BJ (cell line): ENCODE measurements at regions not wholly inside any gene's neighbourhood (a gene's known extent, or its start where the extent isn't known, plus 50 kb on each side); places are given as distances from the start of the nearest gene placed in this dataset.

Source experiments
- CTCF ChIA-PET: fragments of 350-600 bp; formaldehyde crosslinking; extraction: SDS; loops from one replicate; lab custom pipeline; 2021; ENCODE audit warnings: antibody characterized with exemption, inconsistent platforms; lab: Yijun Ruan, JAX
- POLR2A ChIA-PET: fragments of 300-600 bp; sonication (Branson Sonifier 250); formaldehyde crosslinking; extraction: SDS; loops from one replicate; lab custom pipeline; 2021; ENCODE audit warnings: antibody characterized with exemption; lab: Charles Lee
- DNase-seq: peaks from one replicate; pipeline ENCODE4 v3.0.0-alpha.2; 2011; ENCODE audit warnings: low read depth
- H3K27me3 ChIP-seq: 2 replicates; pipeline ENCODE4 v1.6.0; 2011; ENCODE audit warnings: low read length; ENCODE audit not compliant: control insufficient read depth, insufficient read depth
- H3K36me3 ChIP-seq: 2 replicates; pipeline ENCODE4 v1.5.1; 2011; ENCODE audit warnings: low read length; ENCODE audit not compliant: control insufficient read depth, insufficient read depth
- H3K4me3 ChIP-seq: 2 replicates; pipeline ENCODE4 v1.5.1; 2011; ENCODE audit warnings: low read depth, mild to moderate bottlenecking, control low read depth, low read length
- CTCF ChIP-seq: IDR thresholded peaks from 2 replicates; pipeline ENCODE4 v1.5.1; 2011; ENCODE audit warnings: low read depth, mild to moderate bottlenecking, control low read depth, inconsistent platforms, low read length, moderate library complexity; ENCODE audit not compliant: insufficient read depth

- Histone ChIP-seq H3K4me3 (no peak overlapping the region), H3K27me3 (no peaks in the 10 kb centered on the region), H3K36me3 (no peaks in the 10 kb centered on the region)
- ChIA-PET CTCF (no interaction called here), POLR2A (no interaction called here)
- no peak for TF ChIP-seq CTCF
- DNase-seq: no peak
These were observed 188.5 kb upstream of the CDH2 start for GRCh38 chr18:28365411-28365831.

- POLR2A ChIA-PET: no interaction called here
- TF ChIP-seq CTCF: no peak
- DNase-seq: no peak
- CTCF ChIA-PET: no interaction called here
- Histone ChIP-seq H3K27me3 (no peaks in the 10 kb centered on the region), H3K36me3 (no peaks in the 10 kb centered on the region), H3K4me3 (no peak overlapping the region)
These were observed 186.2 kb upstream of the CDH2 start for GRCh38 chr18:28363124-28363523.

- Histone ChIP-seq H3K36me3 (no peaks in the 10 kb centered on the region), H3K27me3 (no peaks in the 10 kb centered on the region), H3K4me3 (no peak overlapping the region)
- CTCF ChIA-PET: no interaction called here
- POLR2A ChIA-PET: no interaction called here
- no peak for TF ChIP-seq CTCF
- DNase-seq: no peak
These were observed 182.2 kb upstream of the CDH2 start for GRCh38 chr18:28359176-28359575.

GRCh38 chr18:28357766-28358401 is 181.0 kb upstream of the CDH2 start:
- Histone ChIP-seq H3K36me3 (no peaks in the 10 kb centered on the region), H3K4me3 (no peak overlapping the region), H3K27me3 (no peaks in the 10 kb centered on the region)
- TF ChIP-seq CTCF: 0 out of 2 replicates have a peak, but pooled peaks have one; percentile 13
- POLR2A ChIA-PET: no interaction called here
- CTCF ChIA-PET: no interaction called here
- DNase-seq: no peak

- no peak for TF ChIP-seq CTCF
- H3K36me3 ChIP-seq: no peaks in the 10 kb centered on the region
- no peak for DNase-seq
- no peaks in the 10 kb centered on the region for H3K27me3 ChIP-seq
- ChIA-PET POLR2A (no interaction called here), CTCF (no interaction called here)
- H3K4me3 ChIP-seq: no peak overlapping the region
These were observed 173.9 kb upstream of the CDH2 start for GRCh38 chr18:28350821-28351220.
